NCI-H345 treated with DMSO at 0.1 percent for 48 hours (cell line): ENCODE measurements at regions not wholly inside any gene's neighbourhood (a gene's known extent, or its start where the extent isn't known, plus 50 kb on each side); places are given as distances from the start of the nearest gene placed in this dataset.
"Not testable (repeated sequence)": the region's sequence is repeated elsewhere in the genome, so short reads cannot be mapped to it uniquely, and the experiment has no call there.

Experiments used
- DNase-seq: peaks from one replicate; lab custom pipeline; 2025; ENCODE audit not compliant: unreplicated experiment; lab: John Stamatoyannopoulos, UW

GRCh38 chr2:131636704-131637308 is 109.1 kb downstream of the CCDC74A start:
- DNase-seq, result peak; percentile 23

DNA sequence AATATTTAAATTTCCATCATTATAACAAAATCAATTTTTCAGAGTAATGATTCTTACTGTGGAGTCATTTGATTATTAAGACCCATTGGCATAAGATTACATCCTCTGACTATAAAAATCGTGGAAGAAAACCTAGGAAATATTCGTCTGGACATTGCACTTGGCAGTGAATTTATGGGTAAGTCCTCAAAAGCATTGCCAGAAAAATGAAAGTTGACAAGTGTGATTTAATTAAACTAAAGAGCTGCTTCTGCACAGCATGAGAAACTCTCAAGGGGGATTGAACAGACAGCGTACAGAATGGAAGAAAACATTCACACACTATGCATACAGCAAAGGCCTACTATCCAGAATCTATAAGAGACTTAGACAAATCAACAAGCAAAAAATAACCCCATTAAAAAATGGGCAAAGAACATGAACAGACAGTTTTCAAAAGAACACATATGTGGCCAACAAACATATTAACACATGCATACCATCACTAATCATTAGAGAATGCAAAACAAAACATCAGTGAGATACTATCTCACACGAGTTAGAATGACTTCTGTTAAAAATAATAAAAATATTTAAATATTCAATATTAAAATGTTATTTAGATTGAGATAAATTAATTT is 111.4 kb downstream of the CCDC74A start:
- DNase-seq, result not testable (repeated sequence)

GRCh38 chr2:131641414-131642206 is 113.9 kb downstream of the CCDC74A start:
- DNase-seq, result no peak

DNA sequence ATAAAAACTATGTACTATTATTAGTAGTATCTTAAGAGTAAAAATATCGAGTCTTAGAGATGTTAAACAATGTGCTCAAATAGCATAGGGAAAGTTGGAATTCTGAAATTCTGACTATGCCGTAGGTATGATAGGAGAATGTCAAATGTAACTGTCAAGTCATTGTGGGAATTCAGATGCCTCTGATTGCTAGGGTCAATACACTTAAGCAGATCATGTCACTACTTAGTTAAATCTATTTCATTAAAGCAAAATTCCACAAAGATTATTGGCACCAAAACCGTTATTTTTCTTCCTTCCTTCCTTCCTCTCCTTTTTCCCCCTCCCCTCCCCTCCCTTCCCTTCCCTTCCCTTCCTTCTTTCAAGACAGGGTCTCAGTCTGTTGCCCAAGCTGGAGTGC is 115.5 kb downstream of the CCDC74A start:
- DNase-seq, result not testable (repeated sequence)

GRCh38 chr2:131645177-131645765 is 117.6 kb downstream of the CCDC74A start:
- no peak for DNase-seq

DNA sequence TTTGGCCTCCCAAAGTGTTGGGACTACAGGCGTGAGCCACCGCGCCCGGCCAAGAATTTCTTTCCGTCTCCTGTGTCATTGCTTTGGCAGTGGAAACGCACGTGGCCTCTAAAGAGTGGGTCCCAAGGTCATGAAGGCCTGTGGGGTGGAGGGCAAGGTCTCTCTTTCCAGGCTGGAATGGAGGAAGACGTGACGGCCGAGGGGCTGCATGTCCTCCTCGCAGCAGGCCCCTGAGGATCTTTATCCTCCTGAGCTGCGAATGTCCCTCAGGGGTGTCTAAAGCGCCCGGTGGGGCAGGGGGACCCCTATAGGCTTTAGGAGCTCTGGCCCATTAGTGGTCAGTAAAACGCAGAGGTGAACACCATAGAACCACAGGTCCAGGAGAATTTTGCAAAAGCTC is 118.5 kb downstream of the CCDC74A start:
- not testable (repeated sequence) for DNase-seq

- DNase-seq, result no peak
Observed at GRCh38 chr2:131646669-131647297, 119.1 kb downstream of the CCDC74A start.

GRCh38 chr2:131648565-131648964 is 120.9 kb downstream of the CCDC74A start:
- DNase-seq, result not testable (repeated sequence)

DNA sequence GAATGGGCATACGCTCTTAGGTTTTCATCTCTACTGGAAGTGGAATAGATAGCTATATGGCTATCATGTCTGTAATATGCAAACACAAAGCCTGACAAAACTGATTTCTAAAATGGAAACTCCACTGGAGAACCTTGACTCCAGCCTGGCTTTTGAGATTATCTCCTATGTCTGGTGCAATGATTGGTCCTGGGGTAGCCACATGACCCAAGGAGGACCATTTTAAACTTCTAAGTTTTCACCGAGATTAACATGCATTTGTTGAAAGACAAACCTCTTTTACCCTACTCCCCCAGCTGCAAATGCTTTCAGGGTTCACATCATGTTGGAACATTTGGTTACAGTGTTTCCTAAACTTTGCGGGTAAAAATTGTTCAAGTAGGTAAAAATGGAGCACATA is 124.6 kb downstream of the CCDC74A start:
- DNase-seq, result not testable (repeated sequence)

DNA sequence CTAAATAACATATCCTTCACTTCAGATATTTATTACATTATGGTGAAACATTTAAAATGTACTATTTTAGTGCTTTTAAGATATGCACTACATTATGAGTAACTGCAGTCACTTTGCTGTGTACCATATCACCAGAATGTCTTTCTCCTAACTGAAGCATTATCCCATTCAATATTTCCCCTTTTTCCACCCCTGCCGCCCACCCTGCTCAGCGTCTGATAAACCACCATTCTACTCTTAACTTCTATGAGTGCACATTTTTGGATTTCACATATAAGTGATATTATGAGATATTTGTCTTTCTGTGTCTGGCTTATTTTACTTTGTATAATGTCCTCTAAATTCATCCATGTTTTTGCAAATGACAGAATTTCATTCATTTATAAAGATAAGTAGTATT is 126.4 kb downstream of the CCDC74A start:
- not testable (repeated sequence) for DNase-seq

- no peak for DNase-seq
Observed at GRCh38 chr2:131656816-131657633, 129.3 kb downstream of the CCDC74A start.

DNA sequence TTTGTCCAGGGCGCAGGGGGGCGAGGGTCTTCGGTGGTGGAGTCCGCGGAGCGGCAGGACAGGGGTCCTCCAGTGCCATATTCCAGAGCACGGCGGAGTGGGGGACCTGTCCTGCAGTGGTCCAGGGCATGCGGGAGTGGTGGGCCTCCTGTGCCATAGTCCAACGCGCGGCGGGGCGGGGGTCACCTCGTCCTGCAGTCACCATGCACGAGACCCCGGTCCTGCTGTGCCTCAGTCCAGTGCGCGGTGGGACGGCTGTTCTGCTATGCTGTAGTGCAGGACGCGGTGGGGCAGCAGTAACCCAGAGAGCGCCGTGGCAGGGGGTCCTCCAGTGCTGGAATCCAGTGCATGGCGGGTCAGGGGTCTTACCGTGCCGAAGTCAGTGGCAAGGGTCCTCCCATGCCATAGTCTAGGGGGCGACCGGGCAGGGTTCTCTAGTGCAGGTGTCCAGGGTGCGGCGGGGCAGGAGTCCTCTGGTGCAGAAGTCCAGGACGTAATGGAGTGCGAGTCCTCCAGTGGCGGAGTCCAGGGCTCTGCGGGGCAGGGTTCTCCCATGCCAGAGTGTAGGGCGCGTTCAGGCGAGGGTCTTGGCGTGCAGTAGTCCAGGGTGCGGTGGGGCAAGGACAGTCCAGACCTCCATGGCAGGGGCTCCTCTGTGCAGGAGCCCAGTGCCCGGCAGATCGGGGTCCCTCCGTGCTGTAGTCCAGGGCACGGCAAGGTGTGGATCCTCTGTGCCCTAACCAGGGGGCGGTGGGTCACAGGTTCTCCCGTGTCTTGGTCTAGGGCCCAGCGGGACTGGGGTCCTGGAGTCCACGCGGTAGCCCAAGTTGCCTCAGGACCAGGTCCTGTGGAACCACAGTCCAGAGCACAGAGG is 130.4 kb downstream of the CCDC74A start:
- DNase-seq, result no peak

DNA sequence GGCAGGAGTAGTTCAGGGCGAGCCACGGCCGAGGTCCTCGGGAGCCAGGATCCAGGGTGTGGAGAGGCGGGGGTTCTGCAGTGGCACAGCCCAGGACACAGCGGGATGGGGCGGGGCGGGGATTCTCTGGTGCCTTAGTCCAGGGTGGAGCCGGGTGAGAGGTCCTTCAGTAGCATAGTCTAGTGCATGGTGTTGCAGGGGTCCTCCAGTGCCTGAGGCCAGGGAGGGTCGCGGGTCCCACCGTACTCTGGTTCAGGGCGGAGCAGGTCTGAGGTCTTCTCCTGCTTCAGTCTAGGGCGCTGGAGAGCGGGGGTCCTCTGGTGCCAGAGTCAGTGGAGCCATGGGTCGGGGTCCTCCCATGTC is 131.1 kb downstream of the CCDC74A start:
- DNase-seq, result no peak

DNA sequence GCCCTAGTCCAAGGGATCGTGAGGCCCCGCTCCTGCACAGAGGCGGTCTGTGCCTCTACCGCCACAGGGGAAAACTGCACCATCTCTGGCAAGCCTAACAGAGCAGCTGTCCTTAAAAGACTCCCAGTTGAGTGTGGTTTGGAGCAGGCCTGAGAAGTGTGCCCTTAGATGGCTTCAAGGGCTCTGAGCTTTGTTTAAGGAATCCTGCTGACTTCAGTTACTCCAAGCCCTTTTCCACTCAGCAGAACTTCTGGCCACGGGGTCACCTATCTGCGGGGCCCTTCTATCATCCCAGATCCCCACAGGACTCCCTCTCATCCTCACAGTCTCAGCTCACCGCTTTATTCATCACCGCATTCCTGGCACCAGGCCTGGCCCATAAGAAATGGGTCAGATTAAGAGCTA is 131.5 kb downstream of the CCDC74A start:
- DNase-seq, result no peak

- DNase-seq, result peak; percentile 76
Observed at GRCh38 chr2:131661101-131661782, 133.6 kb downstream of the CCDC74A start.

GRCh38 chr2:131661884-131662535 is 134.3 kb downstream of the CCDC74A start:
- not testable (repeated sequence) for DNase-seq

GRCh38 chr2:131663501-131663900 is 135.8 kb downstream of the CCDC74A start:
- DNase-seq, result not testable (repeated sequence)

DNA sequence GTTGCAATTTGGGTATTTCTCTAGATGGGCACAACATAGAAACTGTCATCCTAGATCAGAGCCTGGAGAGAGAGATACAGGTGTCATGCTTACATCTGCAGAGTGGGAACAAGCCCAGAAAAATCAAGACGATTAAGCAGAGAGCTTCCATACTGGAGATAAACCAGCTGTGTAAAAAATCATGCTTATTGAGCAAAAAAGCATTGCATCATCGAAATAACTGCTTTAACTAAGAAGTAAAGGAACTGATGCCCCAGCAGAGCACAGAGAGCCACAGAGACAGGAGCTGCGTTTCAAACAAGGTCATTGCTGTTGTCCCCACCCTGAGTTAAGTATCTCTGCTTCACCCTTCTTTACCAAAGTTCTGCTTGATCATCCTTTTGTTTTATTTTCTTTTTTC is 138.0 kb downstream of the CCDC74A start:
- not testable (repeated sequence) for DNase-seq
